ENCODE measurements at regions not wholly inside any gene's neighbourhood (a gene's known extent, or its start where the extent isn't known, plus 50 kb on each side); places are given as distances from the start of the nearest gene placed in this dataset.
"Not testable (repeated sequence)": the region's sequence is repeated elsewhere in the genome, so short reads cannot be mapped to it uniquely, and the experiment has no call there.

GRCh38 chr5:9765419-9766140 lies 135.4 kb upstream of the TAS2R1 start:
- DNase-seq (ENCODE audit: low read depth), result no peak

GRCh38 chr5:9761706-9762105 lies 131.6 kb upstream of the TAS2R1 start:
- TF ChIP-seq, protein P1, sequence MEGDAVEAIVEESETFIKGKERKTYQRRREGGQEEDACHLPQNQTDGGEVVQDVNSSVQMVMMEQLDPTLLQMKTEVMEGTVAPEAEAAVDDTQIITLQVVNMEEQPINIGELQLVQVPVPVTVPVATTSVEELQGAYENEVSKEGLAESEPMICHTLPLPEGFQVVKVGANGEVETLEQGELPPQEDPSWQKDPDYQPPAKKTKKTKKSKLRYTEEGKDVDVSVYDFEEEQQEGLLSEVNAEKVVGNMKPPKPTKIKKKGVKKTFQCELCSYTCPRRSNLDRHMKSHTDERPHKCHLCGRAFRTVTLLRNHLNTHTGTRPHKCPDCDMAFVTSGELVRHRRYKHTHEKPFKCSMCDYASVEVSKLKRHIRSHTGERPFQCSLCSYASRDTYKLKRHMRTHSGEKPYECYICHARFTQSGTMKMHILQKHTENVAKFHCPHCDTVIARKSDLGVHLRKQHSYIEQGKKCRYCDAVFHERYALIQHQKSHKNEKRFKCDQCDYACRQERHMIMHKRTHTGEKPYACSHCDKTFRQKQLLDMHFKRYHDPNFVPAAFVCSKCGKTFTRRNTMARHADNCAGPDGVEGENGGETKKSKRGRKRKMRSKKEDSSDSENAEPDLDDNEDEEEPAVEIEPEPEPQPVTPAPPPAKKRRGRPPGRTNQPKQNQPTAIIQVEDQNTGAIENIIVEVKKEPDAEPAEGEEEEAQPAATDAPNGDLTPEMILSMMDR (IDR thresholded peaks at IDR 0.05; ENCODE audit: low read depth, low read length), result no peak
- TF ChIP-seq MYC (IDR thresholded peaks at IDR 0.05; ENCODE audit: low read depth, low read length) (no peak), POLR2A (IDR thresholded peaks at IDR 0.05; ENCODE audit: extremely low read depth, insufficient read length) (no peak)
- TF ChIP-seq, protein P2, sequence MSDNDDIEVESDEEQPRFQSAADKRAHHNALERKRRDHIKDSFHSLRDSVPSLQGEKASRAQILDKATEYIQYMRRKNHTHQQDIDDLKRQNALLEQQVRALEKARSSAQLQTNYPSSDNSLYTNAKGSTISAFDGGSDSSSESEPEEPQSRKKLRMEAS (IDR thresholded peaks at IDR 0.05; ENCODE audit: low read depth, low read length), result no peak
- no peak for DNase-seq (ENCODE audit: low read depth)
- no peak overlapping the region for H3K4me3 ChIP-seq (ENCODE audit: low read depth, low read length)

More at GRCh38 chr5:9765419-9766140, 135.4 kb upstream of the TAS2R1 start:
- TF ChIP-seq MYC (IDR thresholded peaks at IDR 0.05; ENCODE audit: low read depth, low read length) (no peak), POLR2A (IDR thresholded peaks at IDR 0.05; ENCODE audit: extremely low read depth, insufficient read length) (no peak)
- TF ChIP-seq, protein P1 (IDR thresholded peaks at IDR 0.05; ENCODE audit: low read depth, low read length), result no peak
- TF ChIP-seq, protein P2 (IDR thresholded peaks at IDR 0.05; ENCODE audit: low read depth, low read length), result no peak
- no peak overlapping the region for H3K4me3 ChIP-seq (ENCODE audit: low read depth, low read length)

GRCh38 chr5:9752670-9753069 lies 122.5 kb upstream of the TAS2R1 start:
- DNase-seq (ENCODE audit: low read depth); H3K4me3 ChIP-seq (ENCODE audit: low read depth, low read length): not testable (repeated sequence)

DNA sequence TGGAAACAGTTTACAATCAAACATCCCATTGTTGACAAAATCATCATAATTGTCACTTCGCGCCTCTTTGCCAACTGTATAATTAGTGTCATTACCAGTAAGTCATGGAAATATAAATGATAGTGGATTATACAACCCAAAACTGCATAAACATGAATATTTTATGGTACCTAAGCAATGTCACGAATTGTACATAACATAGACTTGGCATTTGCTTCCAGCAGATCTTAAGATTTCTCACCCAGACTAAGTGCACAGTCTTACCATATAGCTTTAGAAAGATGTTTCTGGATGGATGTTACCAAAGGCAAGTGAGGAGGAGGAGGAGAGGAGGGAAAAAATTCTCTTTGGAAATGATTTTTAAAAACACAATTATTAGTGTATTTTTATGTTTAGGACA lies 113.4 kb upstream of the TAS2R1 start:
- no peak for DNase-seq (ENCODE audit: low read depth)
- TF ChIP-seq, protein P1 (IDR thresholded peaks at IDR 0.05; ENCODE audit: low read depth, low read length), result no peak
- no peak for TF ChIP-seq POLR2A (IDR thresholded peaks at IDR 0.05; ENCODE audit: extremely low read depth, insufficient read length)
- H3K4me3 ChIP-seq (ENCODE audit: low read depth, low read length), result no peak overlapping the region

GRCh38 chr5:9742848-9743247 lies 112.7 kb upstream of the TAS2R1 start:
- no peak for DNase-seq (ENCODE audit: low read depth)
- no peak for TF ChIP-seq POLR2A (IDR thresholded peaks at IDR 0.05; ENCODE audit: extremely low read depth, insufficient read length)
- TF ChIP-seq, protein P2 (IDR thresholded peaks at IDR 0.05; ENCODE audit: low read depth, low read length), result no peak
- TF ChIP-seq MYC (IDR thresholded peaks at IDR 0.05; ENCODE audit: low read depth, low read length), result no peak
- TF ChIP-seq, protein P1 (IDR thresholded peaks at IDR 0.05; ENCODE audit: low read depth, low read length), result no peak
- no peak overlapping the region for H3K4me3 ChIP-seq (ENCODE audit: low read depth, low read length)

GRCh38 chr5:9739135-9739534 lies 109.0 kb upstream of the TAS2R1 start:
- DNase-seq (ENCODE audit: low read depth), result no peak
- no peak overlapping the region for H3K4me3 ChIP-seq (ENCODE audit: low read depth, low read length)
- TF ChIP-seq, protein P1 (IDR thresholded peaks at IDR 0.05; ENCODE audit: low read depth, low read length), result no peak
- TF ChIP-seq, protein P2 (IDR thresholded peaks at IDR 0.05; ENCODE audit: low read depth, low read length), result no peak
- TF ChIP-seq POLR2A (IDR thresholded peaks at IDR 0.05; ENCODE audit: extremely low read depth, insufficient read length), result no peak
- TF ChIP-seq MYC (IDR thresholded peaks at IDR 0.05; ENCODE audit: low read depth, low read length), result no peak

Measured in NB4 (cell line).